Keratinocyte (primary cell): ENCODE measurements at regions not wholly inside any gene's neighbourhood (a gene's known extent, or its start where the extent isn't known, plus 50 kb on each side); places are given as distances from the start of the nearest gene placed in this dataset.

Experiments used
- DNase-seq: peaks from one replicate; pipeline ENCODE4 v3.0.0-alpha.2; 2011; ENCODE audit warnings: low read depth, missing footprints, low spot score
- FAIRE-seq: peaks from 2 replicates; lab custom pipeline; 2011; peaks lifted over from hg19 to GRCh38; lab: Jason Lieb, UNC
- H2AFZ ChIP-seq: 2 replicates; pipeline ENCODE4 v1.6.0; 2012; ENCODE audit warnings: low read length, control low read depth, inconsistent platforms; ENCODE audit not compliant: control insufficient read depth
- H3K27ac ChIP-seq: 2 replicates; pipeline ENCODE4 v1.5.1; 2011; ENCODE audit warnings: low read length; ENCODE audit not compliant: control insufficient read depth, insufficient read depth
- H3K27me3 ChIP-seq: 3 replicates; pipeline ENCODE4 v1.6.0; 2011; ENCODE audit warnings: low read length; ENCODE audit not compliant: control insufficient read depth, insufficient read depth; ENCODE audit errors: extremely low read depth
- H3K36me3 ChIP-seq, 2 experiments: 2 replicates in 1 of 2; 3 replicates in 1 of 2; pipeline ENCODE4 v1.5.1; 2011; ENCODE audit warnings: low read length in 2 of 2, mild to moderate bottlenecking in 1 of 2; ENCODE audit not compliant: control insufficient read depth in 2 of 2, insufficient read depth in 2 of 2; ENCODE audit errors: extremely low read depth in 1 of 2
- H3K4me1 ChIP-seq: 3 replicates; pipeline ENCODE4 v1.5.1; 2011; ENCODE audit warnings: low read length; ENCODE audit not compliant: control insufficient read depth, insufficient read depth; ENCODE audit errors: extremely low read depth
- H3K4me2 ChIP-seq: 3 replicates; pipeline ENCODE4 v1.6.0; 2011; ENCODE audit warnings: low read depth, low read length; ENCODE audit not compliant: control insufficient read depth, insufficient read depth; ENCODE audit errors: extremely low read depth
- H3K4me3 ChIP-seq, 3 experiments: fragments of 200-600 bp in 1 of 3; sonication (generic) in 1 of 3; 2 replicates in 2 of 3; 3 replicates in 1 of 3; pipeline ENCODE4 v1.5.1; 2011 to 2016; ENCODE audit warnings: low read length in 3 of 3, mild to moderate bottlenecking in 3 of 3, control low read depth in 2 of 3, inconsistent platforms in 1 of 3, low read depth in 1 of 3, mixed read lengths in 1 of 3, mixed run types in 1 of 3, moderate library complexity in 1 of 3; ENCODE audit not compliant: control insufficient read depth in 2 of 3, insufficient read depth in 2 of 3; ENCODE audit errors: extremely low read depth in 1 of 3
- H3K79me2 ChIP-seq: 2 replicates; pipeline ENCODE4 v1.6.0; 2012; ENCODE audit warnings: low read length; ENCODE audit not compliant: control insufficient read depth, insufficient read depth
- H3K9ac ChIP-seq: 3 replicates; pipeline ENCODE4 v1.6.0; 2011; ENCODE audit warnings: low read length; ENCODE audit not compliant: control insufficient read depth, insufficient read depth; ENCODE audit errors: extremely low read depth
- H3K9me1 ChIP-seq: 3 replicates; pipeline ENCODE4 v1.6.0; 2011; ENCODE audit warnings: low read length; ENCODE audit not compliant: control insufficient read depth, insufficient read depth; ENCODE audit errors: extremely low read depth
- H3K9me3 ChIP-seq: 2 replicates; pipeline ENCODE4 v1.5.1; 2012; ENCODE audit warnings: low read depth, low read length; ENCODE audit not compliant: control insufficient read depth
- H4K20me1 ChIP-seq: 3 replicates; pipeline ENCODE4 v1.6.0; 2011; ENCODE audit warnings: low read length; ENCODE audit not compliant: control insufficient read depth, insufficient read depth; ENCODE audit errors: extremely low read depth
- CTCF ChIP-seq, 3 experiments: IDR thresholded peaks in 1 of 3; conservative IDR thresholded peaks in 1 of 3; optimal IDR thresholded peaks in 1 of 3; 2 replicates in 2 of 3; 3 replicates in 1 of 3; pipeline versions ENCODE3 to v1.5.1; 2011; ENCODE audit warnings: low read length in 3 of 3, mild to moderate bottlenecking in 3 of 3, moderate library complexity in 2 of 3, control low read depth in 1 of 3, inconsistent platforms in 1 of 3; ENCODE audit not compliant: insufficient read depth in 2 of 3; ENCODE audit errors: extremely low read depth in 1 of 3
- EZH2 ChIP-seq: IDR thresholded peaks from one replicate; pipeline ENCODE4 v1.6.1; 2012; ENCODE audit warnings: inconsistent platforms, mild to moderate bottlenecking, low read length, moderate library complexity
- dilution Hi-C: fragments of 300-500 bp; cut with MboI; formaldehyde crosslinking; loops from one replicate; pipeline ENCODE4 v1.7.0; 2020; ENCODE audit warnings: low sequenced_read_pairs; ENCODE audit not compliant: extremely low pct_ligation_motif_present

GRCh38 chr15:92327033-92327432 is 66.6 kb upstream of the ST8SIA2 start:
- Histone ChIP-seq H3K4me3 (no peak overlapping the region), H3K9me1 (no peaks in the 10 kb centered on the region), H3K4me2 (no peak overlapping the region), H3K36me3 (no peaks in the 10 kb centered on the region), H3K9ac (no peak overlapping the region), H2AFZ (no peak overlapping the region), H3K4me1 (no peaks in the 10 kb centered on the region), H3K79me2 (no peaks in the 10 kb centered on the region), H3K9me3 (no peaks in the 10 kb centered on the region), H3K27ac (no peak overlapping the region), H4K20me1 (no peaks in the 10 kb centered on the region), H3K27me3 (peaks cover 5% of the 10 kb centered on the region)
- no peak for DNase-seq
- no peak for FAIRE-seq
- TF ChIP-seq CTCF (optimal IDR thresholded peaks at IDR 0.05 in 1 of 3, IDR thresholded peaks at IDR 0.05 in 1 of 3, conservative IDR thresholded peaks at IDR 0.05 in 1 of 3; ENCODE audit: extremely low read depth in 1 of 3, insufficient read depth in 2 of 3, low read length in 3 of 3): no peak
- no peak for TF ChIP-seq EZH2
- dilution Hi-C loops: no loop called here

- no peak overlapping the region for H2AFZ ChIP-seq
- H3K36me3 ChIP-seq: no peaks in the 10 kb centered on the region
- peaks cover 5% of the 10 kb centered on the region for H3K27me3 ChIP-seq
- no peaks in the 10 kb centered on the region for H3K4me1 ChIP-seq
- no peak overlapping the region for H3K27ac ChIP-seq
- H3K9me1 ChIP-seq: no peaks in the 10 kb centered on the region
- H3K79me2 ChIP-seq: no peaks in the 10 kb centered on the region
- no peak for FAIRE-seq
- H3K9ac ChIP-seq: no peak overlapping the region
- dilution Hi-C loops: no loop called here
- no peaks in the 10 kb centered on the region for H4K20me1 ChIP-seq
- H3K4me2 ChIP-seq: no peak overlapping the region
- H3K4me3 ChIP-seq: no peak overlapping the region
- no peak for DNase-seq
- no peak for TF ChIP-seq CTCF (optimal IDR thresholded peaks at IDR 0.05 in 1 of 3, IDR thresholded peaks at IDR 0.05 in 1 of 3, conservative IDR thresholded peaks at IDR 0.05 in 1 of 3; ENCODE audit: extremely low read depth in 1 of 3, insufficient read depth in 2 of 3, low read length in 3 of 3)
- TF ChIP-seq EZH2: no peak
- no peaks in the 10 kb centered on the region for H3K9me3 ChIP-seq
Observed at GRCh38 chr15:92328207-92328606, 65.5 kb upstream of the ST8SIA2 start.
